ENCODE measurements at regions not wholly inside any gene's neighbourhood (a gene's known extent, or its start where the extent isn't known, plus 50 kb on each side); places are given as distances from the start of the nearest gene placed in this dataset.
"Not testable (repeated sequence)": the region's sequence is repeated elsewhere in the genome, so short reads cannot be mapped to it uniquely, and the experiment has no call there.

DNA sequence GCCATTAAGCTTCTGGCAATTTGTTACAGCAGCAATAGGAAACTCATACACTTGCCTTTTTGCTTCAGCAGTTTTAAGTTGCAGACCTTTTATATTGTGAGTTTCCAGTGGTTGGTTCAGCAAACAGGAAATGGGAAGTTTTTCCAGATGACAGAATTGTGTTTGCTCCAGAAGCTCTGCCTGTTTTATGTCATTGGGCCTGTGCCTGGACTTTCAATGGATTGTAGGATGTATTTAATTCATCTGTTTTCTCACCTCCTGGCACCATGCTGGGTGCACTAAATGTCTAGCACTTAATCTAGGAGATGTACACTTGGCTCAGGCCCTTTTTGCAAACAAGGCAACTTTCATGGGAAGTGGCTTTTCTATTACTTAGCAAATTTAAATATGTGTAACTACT is 100.4 kb upstream of the CLINT1 start:
- no peak for DNase-seq

GRCh38 chr5:157956271-157956885 is 97.4 kb upstream of the CLINT1 start:
- no peak for DNase-seq

GRCh38 chr5:157955541-157956172 is 96.7 kb upstream of the CLINT1 start:
- no peak for DNase-seq

GRCh38 chr5:157952374-157952685 is 93.4 kb upstream of the CLINT1 start:
- no peak for DNase-seq

DNA sequence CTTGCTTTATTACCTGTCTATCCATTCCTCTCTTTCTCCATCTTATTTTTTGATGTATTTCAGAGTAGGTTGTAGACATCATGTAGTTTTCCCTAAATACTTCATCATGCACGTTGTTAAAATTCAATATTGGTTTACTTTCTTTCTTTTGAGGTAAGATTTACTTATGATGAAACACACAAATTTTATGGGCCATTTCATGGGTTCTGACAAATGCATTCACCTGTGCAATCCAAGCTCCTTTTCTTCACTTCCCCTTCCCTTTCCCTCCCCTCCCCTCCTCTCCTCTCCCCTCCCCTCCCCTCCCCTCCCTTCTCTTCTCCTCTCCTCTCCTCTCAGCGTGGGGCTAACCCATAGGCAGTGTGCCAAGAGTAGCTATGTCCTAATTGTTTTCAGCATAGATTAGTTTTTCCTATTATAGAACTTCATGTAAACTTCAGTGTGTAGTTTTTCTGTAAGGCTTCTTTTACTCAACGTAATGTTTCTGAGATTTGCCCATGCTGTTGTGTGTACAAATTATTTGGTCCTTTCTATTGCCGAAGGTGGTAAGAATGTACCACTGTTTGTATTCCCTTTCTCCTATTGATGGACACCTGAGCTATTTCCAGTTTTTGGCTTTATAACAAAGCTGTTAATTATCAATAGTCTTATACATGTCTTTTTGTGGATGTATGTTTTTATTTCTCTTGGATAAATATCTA is 92.9 kb upstream of the CLINT1 start:
- DNase-seq = no peak

DNA sequence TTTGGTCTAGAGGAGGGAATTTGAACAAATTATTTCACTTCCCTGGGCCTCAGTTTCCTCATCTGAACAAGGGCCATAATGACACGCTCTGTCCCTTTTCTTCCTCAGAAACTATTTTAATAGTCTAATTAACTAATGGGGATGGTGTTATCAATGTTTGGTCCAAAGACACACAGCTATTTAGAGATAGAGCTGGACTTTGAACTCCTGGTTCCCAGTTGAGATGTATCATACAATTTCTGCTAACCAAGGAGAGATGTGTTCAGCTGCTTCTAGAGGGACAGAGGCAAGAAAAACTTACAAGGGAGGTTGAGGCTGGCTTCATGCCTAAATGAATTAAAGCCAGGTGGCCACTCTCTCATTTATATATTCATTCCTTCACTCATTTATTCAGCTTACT is 90.6 kb upstream of the CLINT1 start:
- no peak for DNase-seq

DNA sequence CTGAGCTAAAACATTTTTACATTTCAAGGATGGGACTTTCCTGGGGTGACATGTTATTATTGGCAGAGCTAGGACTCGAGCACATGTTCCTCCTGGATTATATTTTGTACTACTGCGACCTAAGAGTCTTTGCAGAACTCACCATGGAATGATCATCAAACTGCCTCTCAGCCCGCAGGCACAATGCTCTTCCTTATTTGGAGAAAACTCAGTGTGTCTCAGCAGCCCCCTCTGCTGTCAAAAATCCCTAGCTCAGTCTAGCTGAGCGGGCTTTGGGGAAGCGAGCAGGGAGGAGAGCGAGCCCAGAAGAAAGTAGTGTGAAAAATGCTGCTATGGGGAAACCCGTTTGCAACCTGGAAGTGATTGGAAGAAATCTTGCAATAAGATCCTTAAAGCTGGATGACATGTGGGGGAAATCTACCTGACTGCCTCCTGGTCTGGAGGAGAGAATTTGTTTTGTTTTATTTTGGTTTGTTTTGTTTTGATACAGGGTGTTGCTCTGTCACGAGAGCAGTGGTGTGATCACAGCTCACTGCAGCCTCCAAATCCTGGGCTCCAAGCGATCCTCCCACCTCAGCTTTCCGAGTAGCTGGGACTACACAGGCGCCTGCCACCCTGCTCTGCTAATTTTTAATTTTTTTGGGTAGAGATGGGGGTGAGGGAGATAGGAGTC is 89.9 kb upstream of the CLINT1 start:
- peak; percentile 15 to 64 (median 54) for DNase-seq

GRCh38 chr5:157947156-157947555 is 88.2 kb upstream of the CLINT1 start:
- DNase-seq = no peak

DNA sequence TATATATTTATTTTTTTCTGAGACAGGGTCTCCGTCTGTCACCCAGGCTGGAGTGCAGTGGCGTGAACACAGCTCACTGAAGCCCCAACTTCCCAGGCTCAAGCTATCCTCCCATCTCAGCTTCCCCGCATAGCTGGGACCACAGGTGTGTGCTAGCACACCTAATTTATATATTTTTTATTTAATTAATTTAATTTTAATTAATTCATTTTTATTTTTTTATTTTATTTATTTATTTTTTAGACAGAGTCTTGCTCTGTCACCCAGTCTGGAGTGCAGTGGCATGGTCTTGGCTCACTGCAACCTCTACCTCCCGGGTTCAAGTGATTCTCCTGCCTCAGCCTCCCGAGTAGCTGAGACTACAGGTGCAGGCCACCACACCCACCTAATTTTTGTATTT is 86.9 kb upstream of the CLINT1 start:
- not testable (repeated sequence) for DNase-seq

GRCh38 chr5:157944938-157945337 is 86.0 kb upstream of the CLINT1 start:
- DNase-seq = no peak

DNA sequence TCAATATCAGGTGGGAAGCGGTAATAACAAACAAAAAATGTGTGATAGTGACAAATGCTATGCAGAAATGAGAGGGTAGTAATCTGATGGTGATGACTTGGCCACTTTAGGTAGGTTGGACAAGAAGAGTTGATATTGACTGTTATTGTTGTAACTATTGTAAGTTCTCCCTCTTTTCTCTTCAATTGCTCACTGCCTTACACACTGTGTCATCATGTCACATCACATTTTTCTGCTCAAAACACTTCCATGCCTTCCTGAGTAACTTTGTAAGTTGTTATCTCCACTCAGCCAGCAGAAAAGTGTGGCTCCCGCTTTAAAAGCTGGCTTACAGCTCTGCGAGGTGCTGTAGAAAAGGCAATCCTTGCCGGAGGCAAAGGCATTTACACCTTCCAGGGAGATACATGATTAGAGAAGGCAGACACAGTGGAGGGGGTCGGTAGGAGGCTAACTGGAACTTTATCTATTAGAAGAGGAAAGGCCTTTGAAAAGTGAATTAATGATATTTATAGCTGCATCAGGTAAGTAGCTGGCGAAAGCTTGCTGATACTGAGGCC is 85.2 kb upstream of the CLINT1 start:
- no peak for DNase-seq

- DNase-seq = no peak
Observed at GRCh38 chr5:157942595-157942994, 83.7 kb upstream of the CLINT1 start.

DNA sequence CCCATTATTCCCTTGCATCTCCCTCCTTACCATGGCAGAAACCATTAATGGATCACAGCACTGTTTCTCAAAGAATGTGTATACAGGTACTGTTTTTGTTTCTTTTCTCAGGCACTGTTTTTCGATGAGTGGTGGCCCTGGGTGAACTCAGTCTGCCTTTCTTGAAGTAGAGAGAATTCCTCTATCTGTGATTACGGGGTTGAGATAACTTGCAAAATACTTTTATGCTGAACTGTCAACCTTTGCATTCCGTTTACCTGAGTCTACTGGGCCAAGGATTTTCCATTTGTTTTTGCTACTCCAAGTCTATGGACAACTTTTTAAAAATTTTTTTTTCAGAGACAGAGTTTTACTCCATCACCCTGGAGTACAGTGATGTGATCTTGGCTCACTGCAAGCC is 82.7 kb upstream of the CLINT1 start:
- DNase-seq = no peak

GRCh38 chr5:157938101-157938500 is 79.2 kb upstream of the CLINT1 start:
- not testable (repeated sequence) for DNase-seq

DNA sequence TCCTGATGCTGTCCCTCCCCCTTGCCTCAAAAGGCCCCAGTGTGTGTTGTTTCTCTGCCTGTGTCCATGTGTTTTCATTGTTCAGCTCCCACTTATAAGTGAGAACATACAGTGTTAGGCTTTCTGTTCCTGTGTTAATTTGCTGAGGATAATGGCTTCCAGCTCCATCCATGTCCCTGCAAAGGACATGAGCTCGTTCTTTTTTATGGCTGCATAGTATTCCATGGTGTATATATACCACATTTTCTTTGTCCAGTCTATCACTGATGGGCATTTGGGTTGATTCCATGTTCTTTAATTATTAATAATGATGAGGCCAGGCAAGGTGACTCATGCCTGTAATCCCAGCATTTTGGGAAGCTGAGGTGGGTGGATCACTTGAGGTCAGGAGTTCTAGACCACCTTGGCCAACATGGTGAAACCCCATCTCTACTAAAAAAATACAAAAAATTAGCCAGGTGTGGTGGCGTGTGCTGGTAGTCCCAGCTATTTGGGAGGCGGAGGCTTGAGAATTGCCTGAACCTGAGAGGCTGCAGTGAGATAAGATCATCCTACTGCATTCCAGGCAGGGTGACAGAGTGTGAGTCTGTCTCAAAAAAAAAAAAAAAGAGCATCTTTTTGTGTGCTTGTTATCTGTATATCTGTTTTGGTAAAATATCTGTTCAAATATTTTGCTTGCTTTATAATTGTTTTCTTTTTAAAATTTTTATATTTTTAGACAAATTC is 78.0 kb upstream of the CLINT1 start:
- not testable (repeated sequence) for DNase-seq

DNA sequence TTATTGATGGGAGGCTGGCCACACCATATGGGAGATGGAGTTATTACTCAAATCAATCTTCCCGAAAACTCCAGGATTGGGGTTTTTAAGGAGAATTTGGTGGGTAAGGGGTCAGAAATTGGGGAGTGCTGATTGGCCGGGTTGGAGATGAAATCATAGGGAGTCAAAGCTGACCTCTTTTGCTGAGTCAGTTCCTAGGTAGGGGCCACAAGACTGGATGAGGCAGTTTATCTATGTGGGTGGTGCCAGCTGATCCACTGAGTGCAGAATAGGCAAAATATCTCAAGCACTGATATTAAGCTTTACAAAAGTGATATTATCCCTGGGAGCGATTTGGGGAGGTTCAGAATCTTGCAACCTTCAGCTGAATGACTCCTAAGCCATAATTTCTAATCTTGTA is 75.7 kb upstream of the CLINT1 start:
- no peak for DNase-seq

DNA sequence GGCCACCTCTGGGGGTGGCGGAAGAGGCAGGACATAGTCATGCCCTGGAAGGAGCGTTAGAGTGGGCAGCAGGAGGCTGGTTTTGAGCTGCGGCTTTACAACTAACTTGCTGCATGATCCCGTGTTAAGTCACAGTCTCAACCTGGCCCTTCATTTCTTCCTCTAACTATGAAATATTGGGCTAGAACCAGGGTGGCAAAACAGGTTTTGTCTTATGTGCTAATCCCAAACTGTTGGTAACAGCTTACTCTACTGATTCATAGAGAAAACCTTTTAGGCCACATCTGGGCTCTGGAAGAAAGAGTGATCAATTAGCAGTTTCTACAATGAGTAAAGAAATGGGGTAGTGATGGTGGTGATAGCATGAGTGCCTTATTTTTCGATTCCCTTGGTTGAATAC is 74.1 kb upstream of the CLINT1 start:
- no peak for DNase-seq

DNA sequence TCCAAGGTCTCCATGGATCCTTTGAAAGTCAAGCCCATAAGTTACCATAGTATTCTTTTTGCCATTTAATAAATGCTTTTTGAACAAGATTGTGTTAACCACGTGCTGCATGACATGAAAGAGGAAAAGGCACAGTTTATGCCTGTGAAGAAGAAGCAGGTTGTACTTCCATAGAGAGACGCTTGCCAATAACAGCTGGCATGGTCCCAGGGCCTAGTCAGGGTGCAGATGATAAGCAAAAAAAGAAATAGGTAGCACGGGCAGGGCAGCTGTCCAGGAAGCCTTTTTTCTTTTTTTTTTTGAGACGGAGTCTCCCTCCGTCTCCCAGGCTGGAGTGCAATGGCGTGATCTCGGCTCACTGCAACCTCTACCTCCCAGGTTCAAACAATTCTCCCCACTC is 71.8 kb upstream of the CLINT1 start:
- no peak for DNase-seq

DNA sequence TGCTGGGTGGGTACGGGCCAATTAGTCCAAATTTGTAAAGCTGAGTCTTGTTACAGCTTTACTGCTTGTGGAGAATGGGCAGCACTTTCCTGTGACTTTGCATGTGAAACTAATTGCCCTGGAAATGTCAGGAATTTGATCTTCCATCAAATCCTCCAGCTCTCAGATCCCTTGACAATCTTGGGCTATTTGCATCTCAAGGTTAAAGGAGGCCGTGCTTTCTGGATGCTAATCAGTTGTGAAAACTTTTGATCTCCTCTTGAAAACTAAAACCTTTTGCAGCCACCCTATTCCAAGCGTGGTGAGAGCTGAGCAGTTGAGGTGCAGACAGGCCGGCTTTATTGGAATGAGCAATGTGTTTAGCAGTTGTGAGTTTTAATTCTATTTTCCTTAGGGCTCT is 68.0 kb upstream of the CLINT1 start:
- no peak for DNase-seq

DNA sequence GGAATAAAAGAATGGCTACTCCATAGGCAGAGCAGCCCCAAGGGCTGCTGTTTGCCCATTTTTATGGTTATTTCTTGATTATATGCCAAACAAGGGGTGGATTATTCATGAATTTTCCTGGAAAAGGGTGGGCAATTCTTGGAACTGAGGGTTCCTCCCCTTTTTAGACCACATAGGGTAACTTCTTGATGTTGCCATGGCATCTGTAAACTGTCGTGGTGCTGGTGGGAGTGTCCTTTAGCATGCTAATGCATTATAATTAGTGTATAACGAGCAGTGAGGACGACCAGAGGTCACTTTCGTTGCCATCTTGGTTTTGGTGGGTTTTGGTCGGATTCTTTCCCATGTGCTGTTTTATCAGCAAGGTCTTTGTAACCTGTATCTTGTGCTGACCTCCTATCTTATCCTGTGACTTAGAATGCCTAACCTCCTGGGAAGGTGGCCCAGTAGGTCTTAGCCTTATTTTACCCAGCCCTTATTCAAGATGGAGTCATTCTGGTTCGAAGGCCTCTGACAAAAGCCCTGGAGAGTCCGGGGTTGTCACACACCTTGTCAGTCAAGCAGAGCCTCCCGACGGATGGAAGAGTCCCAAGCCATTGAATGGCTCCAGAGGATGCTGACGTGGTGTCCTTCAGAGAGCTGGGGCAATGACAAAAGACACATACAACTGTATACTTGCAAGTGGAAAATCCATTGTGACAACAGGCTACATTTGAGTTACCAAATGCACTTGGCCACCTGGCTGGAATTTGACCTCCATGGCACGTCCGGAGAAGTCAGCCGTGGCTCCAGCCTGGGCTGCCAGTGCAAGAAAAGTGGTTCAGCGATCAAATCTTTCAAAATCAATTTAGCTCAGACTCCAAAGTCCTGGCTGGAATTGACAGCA is 67.1 kb upstream of the CLINT1 start:
- no peak for DNase-seq

DNA sequence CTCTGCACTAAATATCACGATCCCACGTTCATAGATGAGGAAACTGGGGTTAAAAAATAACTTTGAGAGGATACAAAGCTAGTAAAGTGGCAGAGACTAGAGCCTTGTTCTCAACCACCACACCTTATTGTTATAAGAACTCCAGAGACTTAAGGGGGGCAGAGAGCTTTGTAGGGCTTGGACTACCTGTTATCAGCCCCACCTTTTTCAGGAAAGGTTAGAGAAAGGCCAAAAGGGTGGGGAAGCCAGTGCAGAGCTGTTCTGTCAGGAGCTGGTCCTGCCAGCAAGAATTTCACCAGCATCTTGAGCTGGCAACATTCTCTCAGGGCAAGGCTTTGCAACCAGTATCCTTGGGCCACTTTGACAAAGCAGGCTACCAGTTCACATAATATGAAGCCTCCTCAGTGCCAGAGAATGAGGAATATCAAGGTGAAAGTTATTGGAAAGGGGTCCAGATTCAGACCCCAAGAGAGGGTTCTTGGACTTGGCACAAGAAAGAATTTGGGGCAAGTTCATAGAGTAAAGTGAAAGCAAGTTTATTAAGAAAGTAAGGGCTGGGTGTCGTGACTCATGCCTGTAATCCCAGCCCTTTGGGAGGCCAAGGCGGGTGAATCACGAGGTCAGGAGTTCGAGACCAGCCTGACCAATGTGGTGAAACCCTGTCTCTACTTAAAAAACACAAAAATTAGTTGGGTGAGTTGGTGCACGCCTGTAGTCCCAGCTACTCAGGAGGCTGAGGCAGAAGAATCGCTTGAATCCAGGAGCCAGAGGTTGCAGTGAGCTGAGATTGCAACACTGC is 66.2 kb upstream of the CLINT1 start:
- DNase-seq = no peak

All from activated naive CD4-positive, alpha-beta T cell (primary cell).